SK-N-MC (cell line): ENCODE measurements at regions not wholly inside any gene's neighbourhood (a gene's known extent, or its start where the extent isn't known, plus 50 kb on each side); places are given as distances from the start of the nearest gene placed in this dataset.

Experiments used
- DNase-seq: peaks from one replicate; pipeline ENCODE4 v3.0.0-alpha.2; 2011; ENCODE audit warnings: low read depth, low spot score
- H3K27ac ChIP-seq: fragments of 200-600 bp; sonication (generic); 2 replicates; pipeline ENCODE4 v1.5.1; 2016; ENCODE audit warnings: mixed run types
- H3K36me3 ChIP-seq: fragments of 200-600 bp; sonication (generic); 2 replicates; pipeline ENCODE4 v1.6.1; 2017; ENCODE audit warnings: antibody characterized with exemption, low read length, mixed read lengths; ENCODE audit not compliant: insufficient read depth
- H3K4me3 ChIP-seq: fragments of 200-600 bp; sonication (generic); 2 replicates; pipeline ENCODE4 v1.5.1; 2016
- H3K9ac ChIP-seq: fragments of 200-600 bp; sonication (generic); 2 replicates; pipeline ENCODE4 v1.8.0; 2017; ENCODE audit warnings: mixed run types, mixed read lengths; ENCODE audit not compliant: insufficient read length
- H3K9me3 ChIP-seq: fragments of 200-600 bp; sonication (generic); 2 replicates; pipeline ENCODE4 v1.6.1; 2017; ENCODE audit warnings: low read depth, mild to moderate bottlenecking, antibody characterized with exemption, low read length, moderate library complexity, mixed read lengths
- EZH2 ChIP-seq: fragments of 200-600 bp; sonication (generic); IDR thresholded peaks from one replicate; pipeline ENCODE4 v1.6.1; 2017; ENCODE audit warnings: antibody characterized with exemption
- FOXP2 ChIP-seq: optimal IDR thresholded peaks from 2 replicates; pipeline ENCODE3; 2011; ENCODE audit warnings: mild to moderate bottlenecking, moderate library complexity; ENCODE audit not compliant: insufficient read depth; ENCODE audit errors: extremely low read length, control extremely low read depth
- POLR2AphosphoS5 ChIP-seq: IDR thresholded peaks from 2 replicates; pipeline ENCODE4 v1.6.1; 2012; ENCODE audit warnings: mild to moderate bottlenecking, low read depth, low read length, borderline replicate concordance

DNA sequence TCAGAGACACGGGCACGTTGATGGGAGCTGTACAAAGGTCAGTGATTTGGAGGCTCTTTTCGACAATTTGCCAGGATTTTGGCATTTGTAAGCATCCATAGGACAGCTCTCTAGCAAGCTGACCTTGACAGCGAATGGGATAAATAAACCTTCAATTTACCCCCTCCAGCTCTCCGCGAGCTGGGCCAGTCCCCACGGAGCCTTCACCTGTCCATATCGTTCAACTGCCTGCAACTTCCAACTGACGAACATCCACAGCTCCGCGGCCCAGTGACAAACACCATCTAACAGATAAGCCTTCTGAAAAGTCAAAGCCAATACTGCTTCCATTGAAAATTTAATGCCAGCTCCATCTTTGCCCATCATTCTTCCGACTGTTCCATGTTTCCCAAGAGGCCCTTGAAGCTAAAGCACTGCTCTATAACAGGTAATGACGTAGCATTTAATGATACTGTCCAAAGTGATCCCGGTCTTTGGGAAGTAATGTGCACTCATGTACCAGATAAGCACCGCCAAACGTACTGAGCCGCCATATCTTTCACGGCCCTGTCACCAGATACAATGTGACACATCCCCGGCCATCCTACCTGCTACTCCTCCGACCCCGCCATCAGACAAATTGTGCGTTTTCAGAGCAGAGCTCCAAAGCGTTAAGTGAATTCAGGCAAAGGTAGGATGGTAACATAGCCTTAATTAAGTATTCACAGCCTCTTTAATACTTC lies 365.3 kb upstream of the ZNF507 start:
- no peak overlapping the region for H3K9ac ChIP-seq
- H3K36me3 ChIP-seq = no peaks in the 10 kb centered on the region
- no peak for DNase-seq
- TF ChIP-seq FOXP2 = no peak
- TF ChIP-seq EZH2 = no peak
- TF ChIP-seq POLR2AphosphoS5 = no peak
- H3K9me3 ChIP-seq = no peaks in the 10 kb centered on the region
- no peak overlapping the region for H3K27ac ChIP-seq
- no peak overlapping the region for H3K4me3 ChIP-seq

DNA sequence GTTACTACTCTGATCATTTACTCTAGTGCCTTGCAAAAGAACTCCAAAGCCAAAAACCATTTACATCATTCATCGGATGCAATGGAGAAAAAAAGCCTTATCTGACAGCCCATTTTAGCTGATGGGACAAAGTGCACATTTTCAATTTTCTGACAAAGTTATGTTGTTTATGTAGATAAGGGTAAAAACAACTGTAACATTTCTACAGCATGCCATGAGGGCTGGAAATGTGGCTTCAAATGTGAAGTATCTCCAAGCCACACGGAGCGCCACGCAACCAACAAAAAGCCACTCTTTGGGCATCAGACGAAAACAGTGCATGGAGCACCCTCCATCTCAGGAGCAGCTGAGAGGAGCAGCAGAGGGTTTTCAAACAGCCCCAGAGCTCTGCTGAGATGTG lies 364.6 kb upstream of the ZNF507 start:
- no peak for DNase-seq
- Histone ChIP-seq H3K9me3 (no peaks in the 10 kb centered on the region), H3K9ac (no peak overlapping the region), H3K36me3 (no peaks in the 10 kb centered on the region), H3K27ac (no peak overlapping the region), H3K4me3 (no peak overlapping the region)
- TF ChIP-seq EZH2 = no peak
- TF ChIP-seq FOXP2 = no peak
- no peak for TF ChIP-seq POLR2AphosphoS5

DNA sequence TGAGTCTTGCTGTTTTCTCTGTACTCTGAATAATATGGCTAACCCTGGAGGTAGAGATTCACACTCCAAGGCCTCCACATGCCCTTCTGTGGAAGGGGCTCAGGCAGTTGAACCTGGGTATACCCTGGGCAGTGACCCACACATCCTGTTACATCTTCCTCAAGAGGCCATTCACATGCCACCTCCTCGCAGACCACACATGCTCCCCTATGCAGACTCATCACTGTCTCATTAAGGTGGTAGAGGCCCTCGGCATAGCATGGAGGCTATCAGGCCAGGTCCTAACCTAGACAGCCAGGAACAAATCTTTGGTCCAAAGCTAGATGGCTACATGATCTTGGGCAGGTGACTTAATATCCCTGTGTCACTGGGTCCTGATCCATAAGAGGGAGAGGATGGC lies 363.9 kb upstream of the ZNF507 start:
- no peak overlapping the region for H3K4me3 ChIP-seq
- no peak overlapping the region for H3K27ac ChIP-seq
- TF ChIP-seq FOXP2 (no peak), POLR2AphosphoS5 (no peak), EZH2 (no peak)
- no peaks in the 10 kb centered on the region for H3K9me3 ChIP-seq
- no peak for DNase-seq
- no peak overlapping the region for H3K9ac ChIP-seq
- no peaks in the 10 kb centered on the region for H3K36me3 ChIP-seq

DNA sequence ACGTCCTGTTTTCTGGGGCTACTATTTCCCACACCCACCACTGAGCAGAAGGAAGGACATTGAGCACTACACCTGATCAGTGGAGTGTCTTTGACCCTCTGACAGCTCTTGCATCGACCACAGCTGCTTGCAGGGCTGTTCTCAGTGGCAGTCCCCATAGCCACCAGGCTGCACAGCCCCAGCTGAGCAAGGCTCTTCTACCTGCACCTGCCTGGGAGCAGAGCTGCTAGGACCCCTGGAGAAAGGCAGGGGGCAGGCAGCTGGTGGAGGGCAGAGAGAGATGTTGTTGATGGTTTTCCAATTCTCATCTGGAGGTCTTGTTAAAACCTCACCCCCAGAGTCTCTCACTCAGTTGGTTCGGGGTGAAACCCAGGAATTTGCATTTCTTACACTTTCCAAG lies 361.8 kb upstream of the ZNF507 start:
- no peak overlapping the region for H3K4me3 ChIP-seq
- no peak for TF ChIP-seq POLR2AphosphoS5
- TF ChIP-seq EZH2 = no peak
- TF ChIP-seq FOXP2 = no peak
- H3K9me3 ChIP-seq = no peaks in the 10 kb centered on the region
- DNase-seq = no peak
- no peaks in the 10 kb centered on the region for H3K36me3 ChIP-seq
- H3K9ac ChIP-seq = no peak overlapping the region
- no peak overlapping the region for H3K27ac ChIP-seq

DNA sequence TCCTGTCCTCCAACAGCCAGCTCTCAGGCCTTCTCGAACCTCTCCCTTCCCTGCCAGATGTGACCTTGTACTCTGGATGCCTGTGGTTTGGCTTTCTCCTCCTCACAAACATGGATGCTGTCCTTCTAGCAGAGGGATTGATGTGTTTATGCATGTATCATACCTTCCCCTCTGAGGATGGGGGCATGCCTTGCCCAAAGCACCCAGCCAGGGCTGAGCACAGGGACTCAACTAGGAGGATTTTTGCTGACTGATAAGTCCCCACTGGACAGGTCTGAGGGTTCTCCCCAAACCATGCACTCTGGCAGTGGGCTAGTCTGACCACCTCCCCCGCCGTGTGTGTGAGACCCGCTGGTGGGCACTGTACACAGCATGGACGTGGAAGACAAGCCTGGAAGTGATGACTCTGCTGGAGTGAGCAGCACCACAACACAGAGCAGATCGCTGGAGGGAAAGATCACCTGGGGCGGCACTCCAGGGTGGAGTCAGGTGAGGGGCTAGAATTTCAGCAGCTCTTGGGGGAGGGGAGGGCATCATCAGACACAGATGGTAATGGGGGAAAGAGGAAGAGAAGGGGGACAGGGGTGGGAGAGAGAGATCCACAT lies 360.3 kb upstream of the ZNF507 start:
- Histone ChIP-seq H3K27ac (no peak overlapping the region), H3K36me3 (no peaks in the 10 kb centered on the region), H3K4me3 (no peak overlapping the region), H3K9me3 (no peaks in the 10 kb centered on the region), H3K9ac (no peak overlapping the region)
- DNase-seq = no peak
- no peak for TF ChIP-seq POLR2AphosphoS5
- no peak for TF ChIP-seq FOXP2
- TF ChIP-seq EZH2 = no peak

DNA sequence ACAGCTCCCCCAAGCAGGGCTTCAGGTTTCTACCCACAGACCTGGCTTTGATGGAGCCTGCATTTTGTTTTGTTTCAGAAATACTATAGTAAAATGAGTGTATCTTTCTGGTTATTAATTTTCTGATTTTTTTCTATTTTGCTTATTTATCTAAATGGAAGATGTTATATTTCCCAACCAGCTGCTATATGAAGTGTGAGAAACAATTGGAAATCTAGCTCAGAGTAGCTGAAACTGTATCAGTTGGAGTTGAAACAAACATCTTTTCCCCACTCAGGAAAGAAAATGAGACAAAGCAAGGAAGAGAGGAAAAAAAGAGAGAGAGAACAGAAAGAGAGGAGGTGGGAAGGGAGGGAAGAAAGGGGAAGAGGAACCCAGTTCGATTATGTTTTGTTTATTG lies 358.5 kb upstream of the ZNF507 start:
- no peaks in the 10 kb centered on the region for H3K9me3 ChIP-seq
- H3K4me3 ChIP-seq = no peak overlapping the region
- H3K9ac ChIP-seq = no peak overlapping the region
- TF ChIP-seq EZH2 = no peak
- no peak for TF ChIP-seq POLR2AphosphoS5
- TF ChIP-seq FOXP2 = no peak
- DNase-seq = no peak
- no peaks in the 10 kb centered on the region for H3K36me3 ChIP-seq
- H3K27ac ChIP-seq = no peak overlapping the region

DNA sequence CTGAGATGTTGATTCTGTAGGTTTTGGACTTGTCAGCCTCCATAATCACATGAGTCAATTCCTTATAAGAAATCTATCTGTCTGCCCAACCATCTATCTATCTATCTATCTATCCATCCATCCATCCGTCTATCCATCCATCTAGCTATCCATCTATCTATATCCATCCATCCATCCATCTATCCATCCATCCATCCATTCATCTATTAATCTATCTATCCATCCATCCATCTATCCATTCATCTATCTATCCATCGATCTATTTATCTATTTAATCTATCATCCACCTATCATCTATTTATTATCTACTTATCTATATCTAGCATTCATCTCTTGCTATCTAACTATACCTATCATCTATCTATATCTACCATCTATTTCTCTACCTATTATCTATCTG lies 357.2 kb upstream of the ZNF507 start:
- no peak for TF ChIP-seq POLR2AphosphoS5
- TF ChIP-seq FOXP2 = no peak
- TF ChIP-seq EZH2 = no peak
- Histone ChIP-seq H3K9ac (no peak overlapping the region), H3K4me3 (no peak overlapping the region), H3K36me3 (no peaks in the 10 kb centered on the region), H3K27ac (no peak overlapping the region), H3K9me3 (no peaks in the 10 kb centered on the region)
- DNase-seq = no peak

DNA sequence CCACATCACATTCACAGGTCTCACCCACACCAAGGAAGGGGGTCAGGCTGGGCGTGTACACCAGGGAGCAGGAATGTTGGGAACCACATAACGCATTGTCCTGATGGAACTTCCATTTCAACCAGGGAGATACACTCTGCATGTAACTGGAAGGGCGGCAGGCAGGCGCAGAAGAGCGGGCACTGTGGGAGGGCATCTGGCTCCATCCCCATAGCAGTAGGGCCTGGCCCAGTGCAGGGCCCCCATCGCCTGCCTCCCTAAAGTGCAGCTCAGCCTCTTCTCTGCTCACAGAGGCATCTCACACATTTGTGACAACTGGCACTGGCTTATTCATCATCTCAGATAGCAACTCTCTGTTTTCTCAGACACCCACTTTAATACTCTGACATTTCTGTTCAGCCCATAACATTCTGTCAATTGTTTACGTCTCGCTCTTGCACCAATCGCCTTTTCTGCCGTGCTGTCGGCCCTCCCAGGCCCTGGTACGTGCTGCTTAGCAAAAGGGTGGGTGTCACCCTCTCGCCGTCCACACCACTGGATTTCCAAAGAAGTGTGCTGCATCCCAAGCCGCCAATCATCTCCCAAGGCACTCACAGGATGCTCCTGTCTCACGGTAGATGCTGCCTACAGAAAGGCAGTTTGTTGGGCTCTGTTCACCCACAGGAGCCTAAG lies 353.3 kb upstream of the ZNF507 start:
- Histone ChIP-seq H3K4me3 (no peak overlapping the region), H3K36me3 (no peaks in the 10 kb centered on the region), H3K9me3 (no peaks in the 10 kb centered on the region; the same call in 1 of the 2 replicates), H3K27ac (no peak overlapping the region), H3K9ac (no peak overlapping the region)
- TF ChIP-seq POLR2AphosphoS5 = no peak
- TF ChIP-seq FOXP2 = no peak
- no peak for TF ChIP-seq EZH2
- no peak for DNase-seq

DNA sequence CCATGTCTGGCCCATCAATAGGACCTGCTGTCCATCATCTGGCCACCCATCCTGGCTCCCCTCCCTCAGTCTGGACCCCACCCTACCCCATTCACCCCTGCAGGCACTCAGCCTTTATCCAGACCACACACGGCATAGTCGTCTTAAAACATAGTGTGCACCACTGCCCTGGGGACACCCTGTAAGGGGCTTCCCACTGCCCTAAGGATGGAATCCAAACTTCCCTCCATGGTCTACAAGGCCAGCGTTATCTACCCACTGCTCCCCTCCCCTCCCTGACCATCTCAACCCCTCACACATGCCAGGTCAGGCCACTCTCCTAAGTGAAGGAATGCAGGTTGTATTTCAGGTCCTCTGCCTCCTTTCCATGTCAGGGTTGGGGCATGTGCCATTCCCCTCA lies 352.7 kb upstream of the ZNF507 start:
- H3K9me3 ChIP-seq = no peaks in the 10 kb centered on the region; the same call in 1 of the 2 replicates
- DNase-seq = no peak

More for the DNA sequence above, 352.7 kb upstream of the ZNF507 start:
- Histone ChIP-seq H3K27ac (no peak overlapping the region), H3K4me3 (no peak overlapping the region), H3K9ac (no peak overlapping the region), H3K36me3 (no peaks in the 10 kb centered on the region)
- no peak for TF ChIP-seq FOXP2
- TF ChIP-seq EZH2 = no peak
- TF ChIP-seq POLR2AphosphoS5 = no peak
